Vagina (tissue), 2 donors: ENCODE measurements at regions not wholly inside any gene's neighbourhood (a gene's known extent, or its start where the extent isn't known, plus 50 kb on each side); places are given as distances from the start of the nearest gene placed in this dataset.

Experiments used
- CTCF ChIP-seq, 3 experiments: fragments of 450-650 bp in 2 of 3; fragments of 200-600 bp in 1 of 3; sonication (generic) in 1 of 3; IDR thresholded peaks; one replicate each; pipeline ENCODE4 v1.5.1; 2017 to 2019; ENCODE audit warnings: antibody characterized with exemption in 3 of 3, mild to moderate bottlenecking in 2 of 3, moderate library complexity in 2 of 3
- POLR2AphosphoS5 ChIP-seq, 2 donors: sonication (generic); formaldehyde crosslinking; IDR thresholded peaks; one replicate each; pipeline ENCODE4 v1.9.0; 2017; ENCODE audit warnings: antibody characterized with exemption in 2 of 2, mild to moderate bottlenecking in 2 of 2, low read depth in 1 of 2; ENCODE audit not compliant: insufficient read depth in 1 of 2

DNA sequence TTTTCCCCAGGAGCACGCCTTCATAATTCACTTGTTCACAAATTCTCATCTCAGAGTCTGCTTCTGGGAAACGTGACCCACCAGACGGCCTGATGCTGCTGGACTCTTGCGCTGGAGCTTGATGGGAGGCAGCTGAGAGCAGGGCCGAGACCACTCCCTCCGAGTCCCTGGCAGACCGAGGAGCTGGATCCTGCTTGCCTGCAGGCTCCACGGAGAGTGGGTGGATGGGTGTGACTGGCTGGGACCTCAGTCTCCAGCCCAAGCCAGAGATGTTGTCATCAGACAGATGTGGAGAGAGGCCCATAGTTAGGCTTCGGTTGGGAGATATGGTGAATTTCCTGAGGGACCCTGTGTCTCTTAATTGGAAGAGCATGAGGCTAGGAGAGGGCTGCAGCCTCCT, 76.4 kb downstream of the TSN start:
- TF ChIP-seq POLR2AphosphoS5 (IDR thresholded peaks at IDR 0.05; ENCODE audit: insufficient read depth in 1 of 2, low read depth in 1 of 2) (no peak), CTCF (IDR thresholded peaks at IDR 0.05) (no peak)
